ENCODE measurements at regions not wholly inside any gene's neighbourhood (a gene's known extent, or its start where the extent isn't known, plus 50 kb on each side); places are given as distances from the start of the nearest gene placed in this dataset.
"Not testable (repeated sequence)": the region's sequence is repeated elsewhere in the genome, so short reads cannot be mapped to it uniquely, and the experiment has no call there.

GRCh38 chr9:31100311-31100710 is 1284.1 kb upstream of the ACO1 start:
- DNase-seq, result no peak

DNA sequence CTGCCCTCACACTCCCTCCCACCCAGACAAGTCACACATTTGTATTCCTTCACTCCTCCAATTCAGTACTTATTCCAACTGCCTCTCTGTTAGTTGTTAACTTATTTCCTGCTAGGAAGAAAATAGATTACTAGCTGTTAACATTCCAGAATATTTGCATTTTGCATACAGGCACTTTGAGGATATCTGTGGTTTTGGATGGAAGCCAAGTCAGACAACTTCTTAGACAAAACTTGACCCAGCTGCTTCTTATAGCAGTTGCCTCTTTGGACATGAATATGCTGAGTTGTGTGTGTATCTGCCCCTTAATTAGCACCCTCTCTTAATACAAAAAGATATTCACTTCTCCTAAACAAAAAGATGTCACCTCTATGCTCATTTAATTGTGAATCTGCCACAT is 1280.6 kb upstream of the ACO1 start:
- DNase-seq, result no peak

GRCh38 chr9:31104249-31104648 is 1280.2 kb upstream of the ACO1 start:
- no peak for DNase-seq

GRCh38 chr9:31112491-31112890 is 1272.0 kb upstream of the ACO1 start:
- DNase-seq, result no peak

DNA sequence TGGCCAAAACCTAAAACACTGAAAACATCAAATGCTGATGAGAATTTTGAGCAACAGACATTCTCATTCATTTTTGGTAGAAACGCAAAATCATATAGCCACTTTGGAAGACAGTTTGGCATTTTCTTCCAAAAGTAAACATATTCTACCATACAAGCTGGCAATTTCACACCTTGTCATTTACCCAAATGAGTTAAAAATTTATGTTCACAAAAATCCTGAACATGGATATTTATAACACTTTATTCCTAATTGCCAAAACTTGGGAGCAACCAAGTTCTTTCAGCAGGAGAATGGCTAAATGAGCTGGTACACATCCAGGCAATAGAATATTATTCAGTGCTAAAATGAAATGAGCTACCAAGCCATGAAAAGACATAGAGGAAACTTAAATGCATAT is 1270.1 kb upstream of the ACO1 start:
- no peak for DNase-seq

DNA sequence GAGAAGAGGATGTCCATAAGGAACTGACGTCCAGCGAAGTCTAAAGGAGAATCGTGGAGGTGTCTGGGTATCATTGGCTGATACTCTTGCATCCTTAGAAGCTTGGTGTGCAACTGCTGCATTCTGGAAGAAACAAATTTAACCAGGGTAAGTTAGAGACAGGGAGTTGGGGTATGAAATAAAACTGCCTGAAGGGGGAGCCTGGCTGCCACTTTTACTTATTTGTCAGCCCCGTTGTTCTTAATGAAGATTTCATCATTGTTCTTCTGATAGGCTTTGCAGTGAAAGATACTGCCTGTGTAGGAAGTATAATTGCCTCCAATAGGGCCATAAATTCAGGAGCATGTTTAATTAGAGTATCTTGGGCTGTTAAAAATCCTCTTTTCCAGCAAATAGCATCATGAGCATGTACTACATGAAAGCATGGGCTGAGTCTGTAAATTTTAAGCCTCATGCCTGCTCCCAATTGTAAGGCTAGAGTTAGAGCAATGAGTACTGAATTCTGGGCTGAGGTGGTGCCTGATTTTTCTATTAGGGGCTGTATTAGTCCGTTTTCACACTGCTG is 1264.5 kb upstream of the ACO1 start:
- DNase-seq, result no peak

GRCh38 chr9:31124389-31124788 is 1260.1 kb upstream of the ACO1 start:
- no peak for DNase-seq

GRCh38 chr9:31135567-31135966 is 1248.9 kb upstream of the ACO1 start:
- DNase-seq, result no peak

- no peak for DNase-seq
Measured at GRCh38 chr9:31136524-31136923, 1247.9 kb upstream of the ACO1 start.

GRCh38 chr9:31137176-31138160 is 1247.0 kb upstream of the ACO1 start:
- no peak for DNase-seq

DNA sequence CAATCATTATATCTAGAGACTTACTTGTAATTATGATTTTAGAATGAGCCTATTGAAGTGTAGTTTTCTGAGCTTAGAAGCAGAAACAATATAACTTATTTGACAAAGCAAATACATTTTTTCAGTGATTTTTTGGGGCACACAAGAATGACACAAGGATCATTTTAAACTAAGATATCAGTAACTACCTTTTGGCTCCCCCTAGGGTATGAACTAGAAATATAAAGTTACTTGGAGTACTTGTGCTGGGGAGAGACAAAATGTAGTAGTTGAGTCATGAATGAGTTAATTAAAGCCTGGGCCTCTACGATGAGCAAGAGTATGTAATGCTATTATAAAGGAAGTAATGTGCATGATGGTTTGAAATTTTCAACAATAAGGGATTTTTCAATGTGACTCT is 1244.1 kb upstream of the ACO1 start:
- DNase-seq, result no peak

- no peak for DNase-seq
Measured at GRCh38 chr9:31142456-31142855, 1242.0 kb upstream of the ACO1 start.

GRCh38 chr9:31144614-31145013 is 1239.8 kb upstream of the ACO1 start:
- DNase-seq, result no peak

DNA sequence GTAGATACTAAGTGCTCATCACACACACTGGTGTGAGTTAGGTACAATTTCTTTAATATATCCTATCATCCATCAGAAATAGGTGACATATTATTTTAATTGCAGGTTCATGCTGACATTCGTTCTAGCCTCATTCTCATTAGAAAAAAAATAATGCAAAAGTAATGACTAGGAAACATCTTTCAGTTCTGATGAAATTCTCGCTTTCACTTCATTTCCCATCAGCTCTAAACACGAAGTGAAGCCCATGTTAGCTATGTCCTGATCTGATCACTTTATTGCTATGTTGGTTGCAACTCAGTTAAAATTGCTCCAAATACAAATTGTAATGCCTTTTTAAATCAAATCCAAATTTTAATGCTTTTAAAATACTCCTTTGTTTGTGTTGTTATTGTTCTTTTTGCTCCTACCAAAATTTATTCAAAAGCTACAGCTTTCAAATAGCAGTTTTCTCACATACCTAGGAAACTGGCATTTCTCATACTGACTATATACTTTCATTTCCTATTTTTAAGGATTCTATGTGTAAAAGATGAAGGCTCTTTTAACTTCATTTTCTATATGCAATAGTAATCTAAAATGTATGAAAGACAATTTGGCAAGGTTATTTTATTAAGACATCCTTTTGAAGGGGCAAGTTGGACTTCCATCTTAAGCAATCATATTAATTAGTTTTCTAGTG is 1237.8 kb upstream of the ACO1 start:
- DNase-seq, result no peak

DNA sequence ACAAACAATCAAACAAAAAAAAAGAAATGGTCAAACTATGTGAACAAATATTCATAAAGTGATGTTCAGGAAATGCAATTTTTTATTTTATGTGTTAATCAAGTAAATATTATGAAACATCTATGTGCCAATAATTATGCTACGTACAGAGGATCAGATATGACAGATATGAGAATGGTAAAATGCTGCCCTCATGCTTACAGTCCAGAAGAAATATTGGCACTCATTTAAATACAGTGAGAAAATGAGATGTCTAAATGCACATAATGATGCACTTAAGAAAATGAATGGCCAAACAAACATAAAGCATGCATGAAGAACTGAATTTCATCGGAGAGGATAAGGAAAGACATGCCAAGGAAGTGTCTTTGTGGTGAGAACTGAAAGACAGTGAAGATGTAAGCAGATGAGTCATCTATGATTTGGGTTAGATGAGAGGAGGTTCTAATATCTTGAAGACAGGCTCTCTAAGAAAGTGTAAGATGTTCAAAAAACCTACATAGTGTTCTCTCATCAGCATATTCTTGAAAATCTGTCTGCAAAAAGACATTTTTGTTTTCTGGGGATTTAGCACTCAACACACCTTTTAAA is 1231.1 kb upstream of the ACO1 start:
- DNase-seq, result no peak

- no peak for DNase-seq
Measured at GRCh38 chr9:31166516-31166915, 1217.9 kb upstream of the ACO1 start.

- DNase-seq, result no peak
Measured at GRCh38 chr9:31168161-31168560, 1216.3 kb upstream of the ACO1 start.

DNA sequence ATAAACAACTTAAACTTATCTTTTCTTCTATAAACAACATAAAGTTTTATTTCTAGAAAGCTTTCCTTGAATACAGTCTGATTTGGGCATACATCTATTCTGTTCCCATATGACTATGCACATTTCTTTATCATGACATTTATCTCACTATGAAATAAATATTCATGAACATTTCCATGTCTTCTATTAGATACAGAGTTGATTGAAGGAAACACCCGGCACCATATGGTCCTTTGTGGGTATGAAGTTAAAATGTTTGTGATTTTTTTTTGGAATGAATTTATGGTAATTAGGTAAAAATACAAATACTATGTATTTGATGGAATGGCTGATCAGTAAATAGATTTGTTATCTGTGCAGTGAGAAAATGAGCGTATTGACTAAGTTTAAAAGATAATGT is 1209.8 kb upstream of the ACO1 start:
- no peak for DNase-seq

DNA sequence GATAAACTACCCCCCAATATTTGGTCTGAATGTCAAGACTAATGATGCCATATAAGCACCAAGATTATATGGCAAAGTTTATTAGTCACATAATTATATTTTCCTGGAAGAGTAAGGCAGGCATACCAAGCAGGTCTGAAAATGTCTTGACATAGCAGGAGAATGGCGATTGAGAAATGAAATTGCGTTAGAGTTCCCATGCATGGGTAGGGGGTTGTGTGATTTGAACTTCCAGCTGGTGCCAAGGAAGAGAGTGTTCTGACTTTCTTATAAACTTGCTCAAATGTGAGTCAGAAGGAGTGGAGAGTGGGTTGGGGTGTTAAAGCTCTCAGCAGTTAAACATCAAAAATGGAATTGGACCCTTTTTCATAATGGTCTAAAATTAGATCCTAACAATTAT is 1200.6 kb upstream of the ACO1 start:
- no peak for DNase-seq

GRCh38 chr9:31185831-31186230 is 1198.6 kb upstream of the ACO1 start:
- DNase-seq, result no peak

DNA sequence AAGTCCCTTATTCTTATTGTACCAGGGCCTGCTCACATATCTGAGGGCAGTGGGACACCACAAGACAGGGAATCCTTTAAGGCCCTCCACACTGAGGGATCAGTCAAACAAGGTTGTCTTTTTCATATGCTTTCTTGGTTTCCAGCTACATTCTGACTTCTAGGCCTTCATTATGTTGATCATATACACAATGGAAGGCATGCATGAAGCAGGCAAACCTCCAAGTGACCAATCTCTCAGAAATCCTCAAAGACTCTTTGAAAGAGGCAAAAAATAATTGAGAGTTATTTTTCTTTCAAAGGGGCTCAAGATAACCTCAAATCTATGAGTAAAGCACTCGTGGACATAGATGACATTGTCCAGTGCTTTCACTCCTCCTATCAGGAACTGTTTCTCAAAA is 1195.9 kb upstream of the ACO1 start:
- DNase-seq, result no peak

GRCh38 chr9:31210978-31211570 is 1173.4 kb upstream of the ACO1 start:
- DNase-seq, result no peak

- not testable (repeated sequence) for DNase-seq
Measured at GRCh38 chr9:31229976-31230375, 1154.5 kb upstream of the ACO1 start.

Data from SIG-M5 (cell line).